ENCODE measurements at regions not wholly inside any gene's neighbourhood (a gene's known extent, or its start where the extent isn't known, plus 50 kb on each side); places are given as distances from the start of the nearest gene placed in this dataset.
A peak's percentile ranks its signal among the peaks of the same experiment; 100 is the strongest.

DNA sequence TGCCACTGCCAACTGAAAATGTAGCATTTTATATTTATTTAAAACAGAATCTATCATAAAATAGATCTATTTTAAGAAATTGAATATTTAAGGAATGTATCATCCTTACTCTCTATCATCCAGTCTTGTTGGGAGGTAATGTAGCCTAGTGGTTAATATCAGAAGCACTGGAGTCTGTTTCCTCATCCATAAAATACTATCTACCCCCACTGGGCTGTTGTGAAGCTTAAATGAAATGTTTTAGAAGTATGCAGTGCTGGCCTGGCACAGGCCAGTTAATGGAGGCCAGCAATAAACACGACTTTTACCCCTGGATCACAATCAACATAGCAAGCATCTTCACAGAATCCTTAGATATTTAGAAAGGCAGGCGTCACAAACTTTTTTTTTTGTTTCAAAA is 188.0 kb downstream of the CAND1 start:
- WGBS, 2 donors (ENCODE audit: low coverage in 1 of 2) = 0 to 55% methylated on average over 1 to 2 of the region's 2 CpGs
- DNase-seq = no peak
- H3K4me3 ChIP-seq = no peak overlapping the region
- no peak for TF ChIP-seq EP300 (IDR thresholded peaks at IDR 0.05; ENCODE audit: low read depth)
- no peak for TF ChIP-seq POLR2AphosphoS5 (IDR thresholded peaks at IDR 0.05)
- TF ChIP-seq CTCF (IDR thresholded peaks at IDR 0.05) = no peak
- TF ChIP-seq POLR2A (IDR thresholded peaks at IDR 0.05) = no peak
- H3K9me3 ChIP-seq = no peaks in the 10 kb centered on the region
- intact Hi-C loops (cut with DNase I; ENCODE audit: low total_unique reads) (no loop called here), in situ Hi-C loops (cut with MboI; ENCODE audit: low pct_ligation_motif_present in 1 of 4, low pct_unique_long_range_greater_than_20kb in 1 of 4, low sequenced_read_pairs in 3 of 4) (no loop called here)
- H3K27ac ChIP-seq = peak overlapping the region in 1 of 4 donors; percentile 34
- H3K27me3 ChIP-seq = no peaks in the 10 kb centered on the region
- H3K36me3 ChIP-seq = no peaks in the 10 kb centered on the region
- H3K4me1 ChIP-seq = peaks cover 0 to 23% (median 5%) of the 10 kb centered on the region in 4 donors

- no peak for DNase-seq
- Histone ChIP-seq H3K4me1 (peaks cover 0 to 23% (median 5%) of the 10 kb centered on the region in 4 donors), H3K27me3 (no peaks in the 10 kb centered on the region), H3K4me3 (no peak overlapping the region), H3K36me3 (no peaks in the 10 kb centered on the region), H3K27ac (peak overlapping the region in 1 of 4 donors; percentile 34), H3K9me3 (no peaks in the 10 kb centered on the region)
- intact Hi-C loops (cut with DNase I; ENCODE audit: low total_unique reads) = no loop called here
- 63 to 70% methylated on average over 6 to 11 of the region's 11 CpGs for WGBS, 2 donors (ENCODE audit: low coverage in 1 of 2)
- peak; percentile 6 to 38 (median 29) for TF ChIP-seq CTCF (IDR thresholded peaks at IDR 0.05)
- no peak for TF ChIP-seq POLR2AphosphoS5 (IDR thresholded peaks at IDR 0.05)
- in situ Hi-C loops (cut with MboI; ENCODE audit: low pct_ligation_motif_present in 1 of 4, low pct_unique_long_range_greater_than_20kb in 1 of 4, low sequenced_read_pairs in 3 of 4) = no loop called here
Measured at GRCh38 chr12:67457778-67458665, 188.9 kb downstream of the CAND1 start.

- in situ Hi-C loops (cut with MboI; ENCODE audit: low pct_ligation_motif_present in 1 of 4, low pct_unique_long_range_greater_than_20kb in 1 of 4, low sequenced_read_pairs in 3 of 4) (no loop called here), intact Hi-C loops (cut with DNase I; ENCODE audit: low total_unique reads) (no loop called here)
- no peak overlapping the region for H3K27ac ChIP-seq
- DNase-seq = no peak
- TF ChIP-seq EP300 (IDR thresholded peaks at IDR 0.05; ENCODE audit: low read depth) = no peak
- no peak for TF ChIP-seq POLR2A (IDR thresholded peaks at IDR 0.05)
- no peak for TF ChIP-seq CTCF (IDR thresholded peaks at IDR 0.05)
- TF ChIP-seq POLR2AphosphoS5 (IDR thresholded peaks at IDR 0.05) = no peak
- no peaks in the 10 kb centered on the region for H3K9me3 ChIP-seq
- H3K36me3 ChIP-seq = no peaks in the 10 kb centered on the region
- H3K27me3 ChIP-seq = no peaks in the 10 kb centered on the region
- H3K4me3 ChIP-seq = no peak overlapping the region
- peaks cover 0 to 23% (median 5%) of the 10 kb centered on the region in 4 donors for H3K4me1 ChIP-seq
- WGBS, 2 donors (ENCODE audit: low coverage in 1 of 2) = 75 to 83% methylated on average over 1 of the region's 1 CpG
Measured at GRCh38 chr12:67459173-67459572, 189.4 kb upstream of the DYRK2 start.

DNA sequence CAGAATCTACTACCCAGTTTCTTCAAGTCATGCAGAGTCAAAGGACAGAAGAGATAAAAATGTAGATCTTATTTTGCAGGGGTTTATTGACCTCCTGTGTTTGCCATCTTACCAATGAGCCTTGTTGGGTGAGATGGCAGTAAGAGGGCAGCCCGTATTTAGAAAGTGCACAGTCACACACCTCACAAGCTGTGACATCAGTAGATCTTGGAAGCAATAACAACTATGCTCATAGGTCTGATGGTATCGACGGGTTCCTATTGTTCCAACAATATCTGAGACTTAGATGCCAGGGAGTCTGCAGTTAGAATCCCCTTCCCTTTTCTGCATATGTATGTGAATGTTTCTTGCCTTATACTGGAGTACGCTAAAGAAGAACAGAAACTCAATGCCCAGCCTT is 189.0 kb upstream of the DYRK2 start:
- intact Hi-C loops (cut with DNase I; ENCODE audit: low total_unique reads) = no loop called here
- Histone ChIP-seq H3K4me3 (no peak overlapping the region), H3K4me1 (peaks cover 0 to 23% (median 5%) of the 10 kb centered on the region in 4 donors), H3K27ac (no peak overlapping the region), H3K27me3 (no peaks in the 10 kb centered on the region), H3K36me3 (no peaks in the 10 kb centered on the region), H3K9me3 (no peaks in the 10 kb centered on the region)
- 88 to 92% methylated on average over 4 of the region's 4 CpGs for WGBS, 2 donors (ENCODE audit: low coverage in 1 of 2)
- TF ChIP-seq CTCF (IDR thresholded peaks at IDR 0.05) (no peak), POLR2A (IDR thresholded peaks at IDR 0.05) (no peak), EP300 (IDR thresholded peaks at IDR 0.05; ENCODE audit: low read depth) (no peak), POLR2AphosphoS5 (IDR thresholded peaks at IDR 0.05) (no peak)
- in situ Hi-C loops (cut with MboI; ENCODE audit: low pct_ligation_motif_present in 1 of 4, low pct_unique_long_range_greater_than_20kb in 1 of 4, low sequenced_read_pairs in 3 of 4) = no loop called here
- DNase-seq = no peak

All from transverse colon (tissue), 4 donors.